Lung (tissue), 11 donors: ENCODE measurements at regions not wholly inside any gene's neighbourhood (a gene's known extent, or its start where the extent isn't known, plus 50 kb on each side); places are given as distances from the start of the nearest gene placed in this dataset.
A peak's percentile ranks its signal among the peaks of the same experiment; 100 is the strongest.

Source experiments
- ATAC-seq: fragments of 200-7000 bp; cut with Tn5 transposase; one replicate; pipeline ENCODE4 v1.9.1; 2020; ENCODE audit warnings: moderate number of reproducible peaks; ENCODE audit not compliant: insufficient read depth, low FRiP score
- DNase-seq, 3 donors: peaks; one replicate each; pipeline ENCODE4 v3.0.0-alpha.2; 2013 to 2017
- H3K27ac ChIP-seq, 2 donors: one replicate each; pipeline ENCODE4 v1.5.1; 2013; ENCODE audit warnings: mild to moderate bottlenecking in 2 of 2, moderate library complexity in 2 of 2, control low read depth in 1 of 2, inconsistent platforms in 1 of 2, low read depth in 1 of 2, low read length in 1 of 2
- H3K27me3 ChIP-seq, 3 donors: one replicate each; pipeline ENCODE4 v1.5.1; 2013; ENCODE audit warnings: low read length in 2 of 3; ENCODE audit not compliant: control insufficient read depth in 3 of 3, insufficient read depth in 3 of 3
- H3K36me3 ChIP-seq, 4 donors: one replicate each; pipeline ENCODE4 v1.5.1; 2013; ENCODE audit warnings: low read length in 4 of 4, mild to moderate bottlenecking in 1 of 4, moderate library complexity in 1 of 4; ENCODE audit not compliant: control insufficient read depth in 4 of 4, insufficient read depth in 4 of 4
- H3K4me1 ChIP-seq, 5 donors: one replicate each; pipeline ENCODE4 v1.5.1; 2013; ENCODE audit warnings: low read length in 5 of 5, mild to moderate bottlenecking in 2 of 5, moderate library complexity in 1 of 5; ENCODE audit not compliant: control insufficient read depth in 5 of 5, insufficient read depth in 5 of 5
- H3K4me3 ChIP-seq: one replicate; pipeline ENCODE4 v1.5.1; 2013; ENCODE audit warnings: mild to moderate bottlenecking, control low read depth, moderate library complexity
- H3K9ac ChIP-seq, 2 donors: one replicate each; pipeline ENCODE4 v1.5.1; 2013; ENCODE audit warnings: low read length in 2 of 2, control low read depth in 1 of 2; ENCODE audit not compliant: insufficient read depth in 1 of 2
- H3K9me3 ChIP-seq, 4 donors: one replicate each; pipeline ENCODE4 v1.5.1; 2013; ENCODE audit warnings: low read length in 3 of 4, mild to moderate bottlenecking in 1 of 4, moderate library complexity in 1 of 4; ENCODE audit not compliant: control insufficient read depth in 4 of 4, insufficient read depth in 3 of 4
- WGBS, 2 donors: extraction: QIAGEN DNeasy Blood & Tissue Kit; methylation state at CpG; one replicate each; pipeline ENCODE4 v1.1.7; 2013; 5-methylcytosine and 5-hydroxymethylcytosine counted together
- TF ChIP-seq, protein P1 (sequence below): IDR thresholded peaks from 2 replicates; pipeline ENCODE4 v1.5.1; 2012; ENCODE audit warnings: mild to moderate bottlenecking; ENCODE audit errors: control extremely low read depth, extremely low read depth
- donor health status: control.
- donor health status: control.
- donor health status: Bipolar disorder and iron deficiency.
- donor health status: healthy.
- donor health status: DM: yes; HTN: yes; CAD: no.

- ATAC-seq: no peak
Observed at GRCh38 chr4:149910604-149911350, 95.1 kb upstream of the IQCM start.

DNA sequence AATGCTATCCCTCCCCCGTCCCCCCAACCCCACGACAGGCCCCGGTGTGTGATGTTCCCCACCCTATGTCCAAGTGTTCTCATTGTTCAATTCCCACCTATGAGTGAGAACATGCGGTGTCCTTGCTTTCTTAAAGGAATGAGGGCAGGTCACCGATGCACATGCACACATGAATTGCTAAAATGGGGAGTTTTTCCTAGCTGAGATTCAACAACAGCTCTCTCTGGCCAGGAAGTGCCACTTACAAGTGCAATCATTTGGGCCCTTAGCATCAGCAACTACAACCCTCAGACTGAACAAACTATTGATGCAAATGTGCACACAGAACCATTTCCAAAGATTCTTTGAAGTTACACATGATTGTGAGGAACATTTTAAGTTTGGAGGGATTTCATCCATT is 95.7 kb upstream of the IQCM start:
- Histone ChIP-seq H3K27ac (no peak overlapping the region), H3K9me3 (no peaks in the 10 kb centered on the region), H3K27me3 (no peaks in the 10 kb centered on the region), H3K4me3 (no peak overlapping the region), H3K9ac (no peak overlapping the region), H3K36me3 (no peaks in the 10 kb centered on the region), H3K4me1 (no peaks in the 10 kb centered on the region)
- TF ChIP-seq, protein P1, sequence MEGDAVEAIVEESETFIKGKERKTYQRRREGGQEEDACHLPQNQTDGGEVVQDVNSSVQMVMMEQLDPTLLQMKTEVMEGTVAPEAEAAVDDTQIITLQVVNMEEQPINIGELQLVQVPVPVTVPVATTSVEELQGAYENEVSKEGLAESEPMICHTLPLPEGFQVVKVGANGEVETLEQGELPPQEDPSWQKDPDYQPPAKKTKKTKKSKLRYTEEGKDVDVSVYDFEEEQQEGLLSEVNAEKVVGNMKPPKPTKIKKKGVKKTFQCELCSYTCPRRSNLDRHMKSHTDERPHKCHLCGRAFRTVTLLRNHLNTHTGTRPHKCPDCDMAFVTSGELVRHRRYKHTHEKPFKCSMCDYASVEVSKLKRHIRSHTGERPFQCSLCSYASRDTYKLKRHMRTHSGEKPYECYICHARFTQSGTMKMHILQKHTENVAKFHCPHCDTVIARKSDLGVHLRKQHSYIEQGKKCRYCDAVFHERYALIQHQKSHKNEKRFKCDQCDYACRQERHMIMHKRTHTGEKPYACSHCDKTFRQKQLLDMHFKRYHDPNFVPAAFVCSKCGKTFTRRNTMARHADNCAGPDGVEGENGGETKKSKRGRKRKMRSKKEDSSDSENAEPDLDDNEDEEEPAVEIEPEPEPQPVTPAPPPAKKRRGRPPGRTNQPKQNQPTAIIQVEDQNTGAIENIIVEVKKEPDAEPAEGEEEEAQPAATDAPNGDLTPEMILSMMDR: no peak
- no peak for DNase-seq
- WGBS, 2 donors: 78 to 89% methylated on average over 5 of the region's 5 CpGs
- ATAC-seq: no peak

More at GRCh38 chr4:149910604-149911350, 95.1 kb upstream of the IQCM start:
- Histone ChIP-seq H3K9ac (no peak overlapping the region), H3K4me1 (no peaks in the 10 kb centered on the region), H3K4me3 (no peak overlapping the region), H3K36me3 (no peaks in the 10 kb centered on the region), H3K9me3 (no peaks in the 10 kb centered on the region), H3K27me3 (no peaks in the 10 kb centered on the region), H3K27ac (no peak overlapping the region)
- no peak for DNase-seq
- TF ChIP-seq, protein P1: no peak
- 20 to 21% methylated on average over 2 of the region's 2 CpGs for WGBS, 2 donors

DNA sequence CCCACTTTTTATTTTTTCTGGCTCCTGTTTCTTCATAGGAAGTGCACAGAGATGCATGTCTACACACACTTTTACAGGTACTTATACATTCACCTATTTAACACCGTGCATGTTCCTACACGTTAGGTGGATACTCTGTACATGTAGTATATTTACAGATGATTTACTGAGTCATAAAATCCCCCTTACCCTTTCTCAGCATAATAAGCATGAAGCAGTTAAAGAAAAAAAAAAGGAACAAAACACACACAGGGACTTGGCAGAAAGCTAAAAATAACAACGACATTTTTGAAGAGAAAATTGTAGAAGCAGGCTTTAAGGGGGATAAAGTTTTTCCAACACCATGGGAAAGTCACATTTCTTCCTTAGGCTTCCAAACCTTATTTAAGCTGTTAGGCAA is 96.4 kb upstream of the IQCM start:
- no peak for ATAC-seq
- Histone ChIP-seq H3K36me3 (no peaks in the 10 kb centered on the region), H3K9me3 (no peaks in the 10 kb centered on the region), H3K27me3 (no peaks in the 10 kb centered on the region), H3K4me3 (no peak overlapping the region), H3K27ac (no peak overlapping the region), H3K9ac (no peak overlapping the region), H3K4me1 (no peaks in the 10 kb centered on the region)
- TF ChIP-seq, protein P1: no peak
- WGBS, 2 donors: 19 to 40% methylated on average over 3 of the region's 3 CpGs
- DNase-seq: peak in 2 of 3 donors; percentile 5 to 28
